C4-2B (cell line): ENCODE measurements at regions not wholly inside any gene's neighbourhood (a gene's known extent, or its start where the extent isn't known, plus 50 kb on each side); places are given as distances from the start of the nearest gene placed in this dataset.

Experiments used
- ZFX ChIP-seq: fragments of 450-650 bp; IDR thresholded peaks from 2 replicates; pipeline ENCODE4 v1.6.1; 2017
- TF ChIP-seq, protein P1 (sequence below): fragments of 450-650 bp; conservative IDR thresholded peaks from 2 replicates; pipeline ENCODE4 v1.5.1; 2017; ENCODE audit warnings: mild to moderate bottlenecking

DNA sequence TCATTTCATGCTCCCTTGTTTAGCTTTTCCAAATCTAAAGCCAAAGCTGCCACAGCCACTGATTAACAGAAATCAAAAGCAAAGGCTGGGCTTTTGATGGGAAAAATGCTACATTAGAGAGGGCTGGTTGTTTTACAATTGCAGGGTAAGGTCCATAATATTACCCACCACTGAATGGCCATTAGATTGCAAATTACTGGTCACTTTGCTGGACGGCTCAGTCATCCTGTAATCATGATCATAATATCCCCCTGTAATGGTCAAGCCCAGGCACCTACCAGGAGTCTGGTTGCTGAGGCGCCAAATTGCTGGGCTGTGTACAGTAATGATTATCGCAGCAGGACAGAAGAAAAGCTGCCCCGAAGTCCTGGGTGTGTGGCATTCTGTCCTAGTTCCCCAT is 286.5 kb downstream of the ZSWIM6 start:
- TF ChIP-seq, protein P1, sequence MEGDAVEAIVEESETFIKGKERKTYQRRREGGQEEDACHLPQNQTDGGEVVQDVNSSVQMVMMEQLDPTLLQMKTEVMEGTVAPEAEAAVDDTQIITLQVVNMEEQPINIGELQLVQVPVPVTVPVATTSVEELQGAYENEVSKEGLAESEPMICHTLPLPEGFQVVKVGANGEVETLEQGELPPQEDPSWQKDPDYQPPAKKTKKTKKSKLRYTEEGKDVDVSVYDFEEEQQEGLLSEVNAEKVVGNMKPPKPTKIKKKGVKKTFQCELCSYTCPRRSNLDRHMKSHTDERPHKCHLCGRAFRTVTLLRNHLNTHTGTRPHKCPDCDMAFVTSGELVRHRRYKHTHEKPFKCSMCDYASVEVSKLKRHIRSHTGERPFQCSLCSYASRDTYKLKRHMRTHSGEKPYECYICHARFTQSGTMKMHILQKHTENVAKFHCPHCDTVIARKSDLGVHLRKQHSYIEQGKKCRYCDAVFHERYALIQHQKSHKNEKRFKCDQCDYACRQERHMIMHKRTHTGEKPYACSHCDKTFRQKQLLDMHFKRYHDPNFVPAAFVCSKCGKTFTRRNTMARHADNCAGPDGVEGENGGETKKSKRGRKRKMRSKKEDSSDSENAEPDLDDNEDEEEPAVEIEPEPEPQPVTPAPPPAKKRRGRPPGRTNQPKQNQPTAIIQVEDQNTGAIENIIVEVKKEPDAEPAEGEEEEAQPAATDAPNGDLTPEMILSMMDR = no peak
- no peak for TF ChIP-seq ZFX
